SK-N-MC (cell line): ENCODE measurements at regions not wholly inside any gene's neighbourhood (a gene's known extent, or its start where the extent isn't known, plus 50 kb on each side); places are given as distances from the start of the nearest gene placed in this dataset.
"Not testable (repeated sequence)": the region's sequence is repeated elsewhere in the genome, so short reads cannot be mapped to it uniquely, and the experiment has no call there.

Experiments
- DNase-seq: peaks from one replicate; pipeline ENCODE4 v3.0.0-alpha.2; 2011; ENCODE audit warnings: low read depth, low spot score
- H3K27ac ChIP-seq: fragments of 200-600 bp; sonication (generic); 2 replicates; pipeline ENCODE4 v1.5.1; 2016; ENCODE audit warnings: mixed run types
- H3K36me3 ChIP-seq: fragments of 200-600 bp; sonication (generic); 2 replicates; pipeline ENCODE4 v1.6.1; 2017; ENCODE audit warnings: antibody characterized with exemption, low read length, mixed read lengths; ENCODE audit not compliant: insufficient read depth
- H3K4me3 ChIP-seq: fragments of 200-600 bp; sonication (generic); 2 replicates; pipeline ENCODE4 v1.5.1; 2016
- H3K9ac ChIP-seq: fragments of 200-600 bp; sonication (generic); 2 replicates; pipeline ENCODE4 v1.8.0; 2017; ENCODE audit warnings: mixed run types, mixed read lengths; ENCODE audit not compliant: insufficient read length
- H3K9me3 ChIP-seq: fragments of 200-600 bp; sonication (generic); 2 replicates; pipeline ENCODE4 v1.6.1; 2017; ENCODE audit warnings: low read depth, mild to moderate bottlenecking, antibody characterized with exemption, low read length, moderate library complexity, mixed read lengths
- EZH2 ChIP-seq: fragments of 200-600 bp; sonication (generic); IDR thresholded peaks from one replicate; pipeline ENCODE4 v1.6.1; 2017; ENCODE audit warnings: antibody characterized with exemption
- FOXP2 ChIP-seq: optimal IDR thresholded peaks from 2 replicates; pipeline ENCODE3; 2011; ENCODE audit warnings: mild to moderate bottlenecking, moderate library complexity; ENCODE audit not compliant: insufficient read depth; ENCODE audit errors: extremely low read length, control extremely low read depth
- POLR2AphosphoS5 ChIP-seq: IDR thresholded peaks from 2 replicates; pipeline ENCODE4 v1.6.1; 2012; ENCODE audit warnings: mild to moderate bottlenecking, low read depth, low read length, borderline replicate concordance

GRCh38 chr2:37767959-37768925 lies 96.8 kb upstream of the CDC42EP3 start:
- Histone ChIP-seq H3K36me3 (no peaks in the 10 kb centered on the region), H3K27ac (no peak overlapping the region), H3K9me3 (no peaks in the 10 kb centered on the region), H3K4me3 (no peak overlapping the region), H3K9ac (no peak overlapping the region)
- TF ChIP-seq POLR2AphosphoS5 (no peak), FOXP2 (no peak), EZH2 (no peak)
- DNase-seq: no peak

DNA sequence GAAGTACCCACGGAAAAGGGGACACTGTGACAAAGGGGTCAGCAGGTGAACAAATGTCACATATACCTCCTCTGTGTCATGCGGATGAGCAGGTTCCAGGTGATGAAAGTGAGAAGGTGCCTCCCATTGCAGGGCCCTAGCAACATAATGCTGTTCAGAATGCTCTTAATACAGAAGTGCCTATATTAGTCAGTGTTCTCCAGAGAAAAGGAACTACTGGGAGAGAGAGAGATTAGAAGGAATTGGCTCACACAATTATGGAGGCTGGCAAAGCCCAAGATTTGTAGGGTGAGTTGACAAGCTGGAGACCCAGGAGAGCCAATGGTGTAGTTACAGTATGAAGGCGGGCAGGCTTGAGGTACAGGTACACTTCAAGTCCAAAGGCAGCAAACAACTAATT lies 98.1 kb upstream of the CDC42EP3 start:
- H3K9me3 ChIP-seq: no peaks in the 10 kb centered on the region
- no peak overlapping the region for H3K27ac ChIP-seq
- H3K9ac ChIP-seq: no peak overlapping the region
- TF ChIP-seq FOXP2: no peak
- TF ChIP-seq POLR2AphosphoS5: no peak
- TF ChIP-seq EZH2: no peak
- DNase-seq: no peak
- H3K36me3 ChIP-seq: no peaks in the 10 kb centered on the region
- H3K4me3 ChIP-seq: no peak overlapping the region

- Histone ChIP-seq H3K4me3 (no peak overlapping the region), H3K9me3 (no peaks in the 10 kb centered on the region), H3K36me3 (no peaks in the 10 kb centered on the region), H3K9ac (no peak overlapping the region), H3K27ac (no peak overlapping the region)
- no peak for DNase-seq
- TF ChIP-seq POLR2AphosphoS5: no peak
- no peak for TF ChIP-seq EZH2
- TF ChIP-seq FOXP2: no peak
These were observed 99.4 kb upstream of the CDC42EP3 start for GRCh38 chr2:37770797-37771196.

DNA sequence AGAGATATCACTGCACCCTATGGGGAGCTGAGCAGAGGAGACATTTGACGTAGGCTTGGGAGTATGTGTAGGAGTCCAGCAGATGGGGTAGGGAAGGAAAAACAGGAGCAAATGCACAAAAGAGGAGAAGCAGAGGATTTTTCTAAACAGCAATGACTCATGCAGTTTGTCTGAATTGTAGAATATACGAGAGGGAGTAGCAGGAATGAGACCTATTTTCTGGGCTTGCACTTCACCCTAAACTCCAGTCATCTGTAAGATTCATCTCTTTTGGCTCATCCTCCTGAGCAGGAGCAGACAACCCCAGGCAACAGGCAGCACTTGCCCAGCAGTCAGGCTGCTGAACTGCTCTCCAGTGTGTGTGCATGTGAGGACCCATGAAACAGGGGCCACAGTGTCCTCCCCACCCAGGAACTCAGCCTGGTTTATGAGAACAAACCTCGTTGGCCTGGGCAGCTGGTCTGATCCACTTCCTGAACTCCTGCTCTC lies 100.2 kb upstream of the CDC42EP3 start:
- Histone ChIP-seq H3K27ac (no peak overlapping the region), H3K9ac (no peak overlapping the region), H3K36me3 (no peaks in the 10 kb centered on the region), H3K9me3 (no peaks in the 10 kb centered on the region), H3K4me3 (no peak overlapping the region)
- TF ChIP-seq FOXP2 (no peak), POLR2AphosphoS5 (no peak), EZH2 (no peak)
- DNase-seq: no peak

GRCh38 chr2:37773371-37774130 lies 102.1 kb upstream of the CDC42EP3 start:
- H3K36me3 ChIP-seq: no peaks in the 10 kb centered on the region
- H3K27ac ChIP-seq: no peak overlapping the region
- no peak for TF ChIP-seq FOXP2
- no peak for TF ChIP-seq EZH2
- TF ChIP-seq POLR2AphosphoS5: no peak
- DNase-seq: no peak
- no peaks in the 10 kb centered on the region for H3K9me3 ChIP-seq
- no peak overlapping the region for H3K9ac ChIP-seq
- no peak overlapping the region for H3K4me3 ChIP-seq

DNA sequence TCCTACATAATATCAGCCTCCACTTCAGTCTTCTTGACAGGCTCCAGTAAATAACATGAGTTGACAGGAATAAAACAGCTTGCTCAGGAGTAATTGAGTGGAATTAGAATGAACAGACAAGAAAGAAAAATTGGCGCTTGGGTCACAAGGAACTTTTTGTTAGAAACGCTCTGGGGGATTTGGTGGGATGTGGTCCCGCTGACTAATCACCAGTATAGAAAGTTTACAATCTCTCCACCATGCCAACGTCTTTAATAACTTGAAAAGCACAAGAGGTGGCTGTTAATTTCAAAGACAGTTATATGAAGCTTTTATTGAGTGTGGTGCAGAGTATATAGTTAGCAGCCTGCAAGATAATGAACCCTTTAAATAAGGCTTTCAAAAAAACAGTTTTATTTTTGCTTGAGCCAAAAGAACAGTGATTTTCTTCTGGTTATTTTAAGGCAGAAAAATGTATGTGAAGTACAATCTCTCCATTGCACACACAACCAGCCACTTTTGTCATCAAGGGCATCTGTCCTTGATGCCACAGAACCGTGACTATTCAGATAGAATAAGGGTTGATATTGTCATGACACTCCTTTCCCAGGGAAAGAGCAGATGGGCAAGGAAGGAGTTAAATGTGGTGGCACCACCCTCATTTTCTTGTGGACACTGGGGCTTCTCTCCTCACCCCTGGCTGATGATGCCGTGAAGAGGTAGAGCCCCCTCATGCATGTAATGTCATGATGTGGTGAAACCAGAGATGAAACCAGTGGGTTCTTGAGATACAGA lies 102.9 kb upstream of the CDC42EP3 start:
- H3K27ac ChIP-seq, H3K9me3 ChIP-seq, H3K4me3 ChIP-seq, H3K36me3 ChIP-seq, DNase-seq, H3K9ac ChIP-seq: not testable (repeated sequence)

DNA sequence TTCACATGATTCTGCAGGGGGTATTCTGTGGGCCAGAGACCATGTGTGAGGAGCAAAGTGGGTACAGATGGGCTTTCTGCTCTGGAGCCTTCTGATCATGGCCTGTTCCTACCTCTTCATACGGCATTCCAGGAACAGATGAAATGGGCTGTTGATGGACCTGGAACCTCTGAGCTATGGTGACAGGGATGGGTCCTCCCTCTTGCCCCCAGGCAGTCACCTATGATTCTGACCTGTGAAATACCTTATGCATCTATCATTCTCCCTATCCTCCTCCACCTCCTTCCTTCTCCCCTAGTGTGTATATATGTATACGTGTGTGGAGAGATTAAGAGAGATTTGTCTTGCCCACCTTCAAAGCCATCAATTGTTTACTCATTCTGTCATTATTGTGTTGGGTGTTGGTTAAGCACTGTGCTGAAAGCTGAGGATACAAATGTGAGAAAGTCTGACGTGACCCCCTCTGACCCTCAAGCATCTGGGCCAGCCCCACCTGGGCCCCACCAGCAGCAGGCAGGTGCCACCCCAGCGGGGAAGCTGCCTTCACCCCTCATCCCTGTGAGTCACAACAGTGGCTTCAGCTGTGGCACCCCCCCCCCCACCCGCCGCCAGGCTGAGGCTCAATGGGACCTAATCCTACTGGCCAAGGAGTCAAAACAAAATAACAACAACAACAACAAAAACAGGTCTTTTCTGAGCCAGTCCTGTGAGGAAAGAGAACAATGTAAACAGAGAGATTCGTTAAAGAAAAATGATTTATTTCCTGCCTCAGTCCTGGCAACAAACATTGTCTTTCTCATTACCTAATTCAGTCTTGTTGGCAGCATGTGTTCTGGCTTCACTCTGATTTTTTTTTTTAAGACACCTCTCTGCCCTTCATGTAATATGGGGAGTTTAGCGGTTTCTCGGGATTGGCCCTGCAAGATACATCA lies 103.8 kb upstream of the CDC42EP3 start:
- H3K9me3 ChIP-seq: no peaks in the 10 kb centered on the region
- DNase-seq: no peak
- TF ChIP-seq EZH2: no peak
- TF ChIP-seq FOXP2: no peak
- no peak for TF ChIP-seq POLR2AphosphoS5
- H3K27ac ChIP-seq: no peak overlapping the region
- H3K9ac ChIP-seq: no peak overlapping the region
- no peaks in the 10 kb centered on the region for H3K36me3 ChIP-seq
- H3K4me3 ChIP-seq: no peak overlapping the region
